WTC11 (cell line): ENCODE measurements at regions not wholly inside any gene's neighbourhood (a gene's known extent, or its start where the extent isn't known, plus 50 kb on each side); places are given as distances from the start of the nearest gene placed in this dataset.

ENCODE experiments used
- ATAC-seq: fragments of 200-7000 bp; cut with Tn5 transposase; 2 replicates; pipeline ENCODE4 v1.10.0; 2021; ENCODE audit warnings: mild to moderate bottlenecking, moderate library complexity
- CTCF ChIA-PET: fragments of 300-600 bp; sonication (Branson Sonifier 250); formaldehyde crosslinking; loops from one replicate; lab custom pipeline; 2021; ENCODE audit warnings: antibody characterized with exemption; lab: Charles Lee
- POLR2A ChIA-PET: fragments of 350-600 bp; sonication (Branson Sonifier 250); formaldehyde crosslinking; loops from one replicate; lab custom pipeline; 2021; ENCODE audit warnings: antibody characterized with exemption; lab: Charles Lee
- DNase-seq: peaks from one replicate; pipeline ENCODE4 v3.0.0; 2021; ENCODE audit warnings: low spot score
- H3K27ac Mint-ChIP-seq: 2 replicates; pipeline ENCODE4 v1.8.0; 2021; ENCODE audit warnings: mixed read lengths
- H3K27me3 Mint-ChIP-seq: 2 replicates; pipeline ENCODE4 v1.8.0; 2021; ENCODE audit warnings: low read depth, mild to moderate bottlenecking, moderate library complexity, mixed read lengths
- H3K36me3 Mint-ChIP-seq: 2 replicates; pipeline ENCODE4 v1.8.0; 2021; ENCODE audit warnings: mixed read lengths
- H3K4me1 Mint-ChIP-seq: 2 replicates; pipeline ENCODE4 v1.8.0; 2022; ENCODE audit warnings: mixed read lengths
- H3K4me3 Mint-ChIP-seq: 2 replicates; pipeline ENCODE4 v1.8.0; 2021; ENCODE audit warnings: mild to moderate bottlenecking, moderate library complexity, mixed read lengths
- H3K9me3 Mint-ChIP-seq: 2 replicates; pipeline ENCODE4 v1.8.0; 2021; ENCODE audit warnings: mixed read lengths
- ATF6 ChIP-seq: sonication (generic); formaldehyde crosslinking; IDR thresholded peaks from 2 replicates; pipeline ENCODE4 v1.8.1; 2023; ENCODE audit warnings: mild to moderate bottlenecking, missing genetic modification reagents
- CDX4 ChIP-seq: fragments of 250-450 bp; sonication (Bioruptor Pico); IDR thresholded peaks from 2 replicates; pipeline ENCODE4 v1.9.0; 2021; ENCODE audit warnings: moderate library complexity, mild to moderate bottlenecking, inconsistent platforms, borderline replicate concordance
- ELF4 ChIP-seq: sonication (generic); formaldehyde crosslinking; IDR thresholded peaks from 2 replicates; pipeline ENCODE4 v1.8.1; 2022; ENCODE audit warnings: low read depth, mild to moderate bottlenecking, moderate library complexity, missing genetic modification reagents
- ERG ChIP-seq: fragments of 250-450 bp; sonication (Bioruptor Pico); IDR thresholded peaks from 2 replicates; pipeline ENCODE4 v1.8.0; 2021; ENCODE audit warnings: mild to moderate bottlenecking
- FOXP1 ChIP-seq: sonication (generic); formaldehyde crosslinking; IDR thresholded peaks from 2 replicates; pipeline ENCODE4 v1.8.0; 2022; ENCODE audit warnings: missing genetic modification reagents, mild to moderate bottlenecking, moderate library complexity, borderline replicate concordance
- GRHL2 ChIP-seq: fragments of 250-450 bp; sonication (Bioruptor Pico); IDR thresholded peaks from 2 replicates; pipeline ENCODE4 v1.8.0; 2022; ENCODE audit warnings: mild to moderate bottlenecking, moderate library complexity; ENCODE audit not compliant: insufficient replicate concordance, severe bottlenecking
- IRF1 ChIP-seq: sonication (generic); formaldehyde crosslinking; IDR thresholded peaks from 2 replicates; pipeline ENCODE4 v1.8.0; 2023; ENCODE audit warnings: missing genetic modification reagents
- KAT7 ChIP-seq: sonication (generic); formaldehyde crosslinking; IDR thresholded peaks from 2 replicates; pipeline ENCODE4 v1.8.1; 2023; ENCODE audit warnings: missing genetic modification reagents, mild to moderate bottlenecking, borderline replicate concordance
- NR2C2 ChIP-seq: sonication (generic); formaldehyde crosslinking; IDR thresholded peaks from 2 replicates; pipeline ENCODE4 v1.8.0; 2022; ENCODE audit warnings: mild to moderate bottlenecking, missing genetic modification reagents
- PREB ChIP-seq: sonication (generic); formaldehyde crosslinking; IDR thresholded peaks from 2 replicates; pipeline ENCODE4 v1.8.1; 2022; ENCODE audit warnings: mild to moderate bottlenecking, missing genetic modification reagents, moderate library complexity, borderline replicate concordance
- SMAD4 ChIP-seq: sonication (generic); formaldehyde crosslinking; IDR thresholded peaks from 2 replicates; pipeline ENCODE4 v1.8.0; 2022; ENCODE audit warnings: mild to moderate bottlenecking, missing genetic modification reagents
- ZBTB43 ChIP-seq: sonication (generic); formaldehyde crosslinking; IDR thresholded peaks from 2 replicates; pipeline ENCODE4 v1.8.1; 2023; ENCODE audit warnings: mild to moderate bottlenecking, missing genetic modification reagents
- ZNF232 ChIP-seq: sonication (generic); formaldehyde crosslinking; IDR thresholded peaks from 2 replicates; pipeline ENCODE4 v1.8.0; 2022; ENCODE audit warnings: mild to moderate bottlenecking, missing genetic modification reagents
- ZNF317 ChIP-seq: sonication (generic); formaldehyde crosslinking; IDR thresholded peaks from 2 replicates; pipeline ENCODE4 v1.8.1; 2023; ENCODE audit warnings: low read depth, mild to moderate bottlenecking, moderate library complexity, missing genetic modification reagents, borderline replicate concordance
- ZNF425 ChIP-seq: fragments of 250-450 bp; sonication (Bioruptor Pico); conservative IDR thresholded peaks from 2 replicates; pipeline ENCODE4 v1.9.0; 2021; ENCODE audit warnings: mild to moderate bottlenecking
- TF ChIP-seq, protein P1 (sequence below): sonication (generic); formaldehyde crosslinking; IDR thresholded peaks from 2 replicates; pipeline ENCODE4 v1.8.0; 2022; ENCODE audit warnings: mild to moderate bottlenecking, missing genetic modification reagents

DNA sequence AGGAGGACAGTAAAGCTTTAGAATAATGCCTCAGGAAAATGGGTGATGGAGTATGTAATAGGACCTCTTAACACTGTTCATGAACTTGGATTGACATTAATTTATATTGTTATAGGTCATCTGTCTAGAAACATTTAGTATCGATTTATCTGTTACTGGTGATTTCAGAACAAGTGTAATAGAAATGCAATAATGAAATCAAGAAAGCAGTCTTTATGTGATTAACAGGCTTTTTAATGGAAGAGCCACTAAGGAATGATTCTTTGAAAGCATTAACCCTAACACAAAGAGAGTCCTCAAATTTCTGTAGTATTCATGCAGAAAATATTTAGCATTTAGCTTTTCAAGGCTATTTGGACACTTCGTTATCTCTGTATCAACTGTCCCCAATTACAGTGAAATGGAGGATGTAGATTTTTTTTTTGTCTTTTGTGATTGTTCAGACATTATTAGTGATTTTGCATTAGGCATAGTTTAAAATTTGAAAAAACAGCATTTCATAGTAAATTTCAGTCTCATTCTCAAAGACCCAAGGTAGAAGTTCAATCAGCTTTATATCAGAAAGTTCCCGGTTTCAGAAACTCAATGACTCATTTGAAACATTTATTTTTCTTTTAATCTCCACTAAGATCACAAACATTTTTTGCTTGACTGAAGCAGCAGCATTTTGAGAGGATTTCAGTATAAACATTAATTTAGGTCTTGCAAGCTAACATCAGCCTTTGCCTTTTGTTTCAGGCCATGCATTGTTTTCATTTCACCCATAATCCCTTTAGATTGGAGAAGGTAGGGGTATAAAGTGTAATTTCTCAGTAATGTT is 56.3 kb downstream of the AGTR2 start:
- CTCF ChIA-PET, result no interaction called here
- DNase-seq, result no peak
- no peak for ATAC-seq
- Mint-ChIP-seq H3K4me1 (peaks cover 3% of the 10 kb centered on the region; the same call in 1 of the 2 replicates), H3K27me3 (0 out of 2 replicates have a peak, but pooled peaks cover 3% of the 10 kb centered on the region), H3K36me3 (no peaks in the 10 kb centered on the region), H3K4me3 (no peak overlapping the region), H3K9me3 (no peaks in the 10 kb centered on the region), H3K27ac (no peak overlapping the region)
- TF ChIP-seq, protein P1, sequence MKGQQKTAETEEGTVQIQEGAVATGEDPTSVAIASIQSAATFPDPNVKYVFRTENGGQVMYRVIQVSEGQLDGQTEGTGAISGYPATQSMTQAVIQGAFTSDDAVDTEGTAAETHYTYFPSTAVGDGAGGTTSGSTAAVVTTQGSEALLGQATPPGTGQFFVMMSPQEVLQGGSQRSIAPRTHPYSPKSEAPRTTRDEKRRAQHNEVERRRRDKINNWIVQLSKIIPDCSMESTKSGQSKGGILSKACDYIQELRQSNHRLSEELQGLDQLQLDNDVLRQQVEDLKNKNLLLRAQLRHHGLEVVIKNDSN, result no peak
- TF ChIP-seq ZNF232 (CRISPR knock-in tag) (no peak), ERG (no peak), GRHL2 (CRISPR knock-in tag) (no peak), ELF4 (CRISPR knock-in tag) (no peak), ZNF425 (CRISPR knock-in tag) (no peak)
- POLR2A ChIA-PET, result no interaction called here

GRCh38 chrX:116230130-116230898 is 59.8 kb downstream of the AGTR2 start:
- DNase-seq (no peak), ATAC-seq (no peak)
- Mint-ChIP-seq H3K9me3 (peaks cover 11% of the 10 kb centered on the region), H3K27me3 (peaks cover 7% of the 10 kb centered on the region; the same call in 1 of the 2 replicates), H3K4me1 (no peaks in the 10 kb centered on the region), H3K4me3 (no peak overlapping the region), H3K36me3 (no peaks in the 10 kb centered on the region), H3K27ac (no peak overlapping the region; the same call in 1 of the 2 replicates)
- ChIA-PET POLR2A (no interaction called here), CTCF (no interaction called here)
- TF ChIP-seq KAT7 (CRISPR knock-in tag) (no peak), FOXP1 (CRISPR knock-in tag) (no peak), ZNF317 (no peak), SMAD4 (CRISPR knock-in tag) (no peak), NR2C2 (CRISPR knock-in tag) (no peak), ATF6 (CRISPR knock-in tag) (no peak), CDX4 (CRISPR knock-in tag) (no peak), PREB (no peak), ZBTB43 (no peak), IRF1 (CRISPR knock-in tag) (no peak)
